Endodermal cell (in vitro differentiated cells): ENCODE measurements at regions not wholly inside any gene's neighbourhood (a gene's known extent, or its start where the extent isn't known, plus 50 kb on each side); places are given as distances from the start of the nearest gene placed in this dataset.

Source experiments
- DNase-seq: peaks from one replicate; pipeline ENCODE4 v3.0.0-alpha.2; 2017
- H3K27ac ChIP-seq: 2 replicates; pipeline ENCODE4 v1.5.1; 2013; ENCODE audit warnings: mild to moderate bottlenecking, low read depth, low read length, moderate library complexity
- H3K27me3 ChIP-seq: 2 replicates; pipeline ENCODE4 v1.6.1; 2013; ENCODE audit warnings: mild to moderate bottlenecking, low read length, moderate library complexity; ENCODE audit not compliant: insufficient read depth, control insufficient read depth, poor library complexity, severe bottlenecking
- H3K36me3 ChIP-seq: 2 replicates; pipeline ENCODE4 v1.7.0; 2013; ENCODE audit warnings: mild to moderate bottlenecking, low read length, moderate library complexity; ENCODE audit not compliant: control insufficient read depth, insufficient read depth
- H3K4me1 ChIP-seq: one replicate; pipeline ENCODE4 v1.7.0; 2013; ENCODE audit warnings: low read length; ENCODE audit not compliant: control insufficient read depth, insufficient read depth
- H3K4me3 ChIP-seq: 2 replicates; pipeline ENCODE4 v1.5.1; 2013; ENCODE audit warnings: mild to moderate bottlenecking, low read length, moderate library complexity
- H3K9ac ChIP-seq: 2 replicates; pipeline ENCODE4 v1.6.1; 2013; ENCODE audit warnings: mild to moderate bottlenecking, low read length, moderate library complexity; ENCODE audit not compliant: poor library complexity, severe bottlenecking; ENCODE audit errors: extremely low read depth
- H3K9me3 ChIP-seq: 2 replicates; pipeline ENCODE4 v1.6.1; 2013; ENCODE audit warnings: mild to moderate bottlenecking, low read length, moderate library complexity; ENCODE audit not compliant: control insufficient read depth
- H3K27ac Mint-ChIP-seq: 2 replicates; pipeline ENCODE4 v1.8.0; 2020; ENCODE audit warnings: mixed read lengths
- H3K27me3 Mint-ChIP-seq: 2 replicates; pipeline ENCODE4 v1.8.0; 2021; ENCODE audit warnings: mild to moderate bottlenecking, mixed read lengths; ENCODE audit not compliant: insufficient read depth
- H3K36me3 Mint-ChIP-seq: 2 replicates; pipeline ENCODE4 v1.8.0; 2020; ENCODE audit warnings: low read depth, mixed read lengths
- H3K4me1 Mint-ChIP-seq: 2 replicates; pipeline ENCODE4 v1.8.0; 2020; ENCODE audit warnings: mixed read lengths
- H3K4me3 Mint-ChIP-seq: 2 replicates; pipeline ENCODE4 v1.8.0; 2020; ENCODE audit warnings: mild to moderate bottlenecking, moderate library complexity, mixed read lengths
- H3K9me3 Mint-ChIP-seq: 2 replicates; pipeline ENCODE4 v1.8.0; 2020; ENCODE audit warnings: mild to moderate bottlenecking, mixed read lengths
- WGBS, 2 experiments: methylation state at CpG; one replicate each; pipeline versions ENCODE4 v1.1.5 to v1.1.7; 2013; ENCODE audit warnings: missing lambda C conversion rate in 2 of 2, mixed read lengths in 1 of 2; ENCODE audit not compliant: insufficient coverage in 1 of 2, insufficient read length in 1 of 2; 5-methylcytosine and 5-hydroxymethylcytosine counted together
- TF ChIP-seq, protein P1 (sequence below): fragments of 200-600 bp; sonication (generic); conservative IDR thresholded peaks from 2 replicates; pipeline ENCODE4 v1.5.0; 2021; ENCODE audit warnings: antibody characterized with exemption, mild to moderate bottlenecking

DNA sequence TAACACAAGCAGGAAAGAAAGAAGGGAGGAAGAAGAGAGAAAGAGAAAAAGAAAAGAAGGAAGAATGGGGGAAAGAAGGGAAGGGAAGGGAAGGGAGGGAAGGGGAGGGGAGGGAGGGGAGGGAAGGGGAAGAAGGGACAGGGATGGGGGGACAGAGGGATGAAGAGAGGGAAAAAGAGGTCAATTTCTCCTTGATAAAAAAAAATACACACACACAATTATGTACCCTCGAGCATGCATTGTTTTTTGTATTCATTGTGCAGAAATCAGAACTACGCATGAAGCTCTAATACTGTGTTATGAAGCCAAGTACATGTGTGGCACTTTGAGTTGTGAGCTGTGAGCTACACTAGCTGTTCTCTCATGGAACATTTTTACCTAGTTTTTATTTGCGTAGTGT, 274.9 kb upstream of the CDH18 start:
- Histone ChIP-seq H3K4me3 (no peak overlapping the region), H3K36me3 (no peaks in the 10 kb centered on the region), H3K27me3 (no peaks in the 10 kb centered on the region), H3K9ac (no peak overlapping the region), H3K9me3 (peaks cover 2% of the 10 kb centered on the region), H3K4me1 (no peaks in the 10 kb centered on the region), H3K27ac (no peak overlapping the region)
- Mint-ChIP-seq H3K36me3 (no peaks in the 10 kb centered on the region), H3K4me1 (no peaks in the 10 kb centered on the region), H3K4me3 (no peak overlapping the region), H3K27me3 (no peaks in the 10 kb centered on the region), H3K9me3 (peaks cover 2% of the 10 kb centered on the region), H3K27ac (no peak overlapping the region)
- TF ChIP-seq, protein P1, sequence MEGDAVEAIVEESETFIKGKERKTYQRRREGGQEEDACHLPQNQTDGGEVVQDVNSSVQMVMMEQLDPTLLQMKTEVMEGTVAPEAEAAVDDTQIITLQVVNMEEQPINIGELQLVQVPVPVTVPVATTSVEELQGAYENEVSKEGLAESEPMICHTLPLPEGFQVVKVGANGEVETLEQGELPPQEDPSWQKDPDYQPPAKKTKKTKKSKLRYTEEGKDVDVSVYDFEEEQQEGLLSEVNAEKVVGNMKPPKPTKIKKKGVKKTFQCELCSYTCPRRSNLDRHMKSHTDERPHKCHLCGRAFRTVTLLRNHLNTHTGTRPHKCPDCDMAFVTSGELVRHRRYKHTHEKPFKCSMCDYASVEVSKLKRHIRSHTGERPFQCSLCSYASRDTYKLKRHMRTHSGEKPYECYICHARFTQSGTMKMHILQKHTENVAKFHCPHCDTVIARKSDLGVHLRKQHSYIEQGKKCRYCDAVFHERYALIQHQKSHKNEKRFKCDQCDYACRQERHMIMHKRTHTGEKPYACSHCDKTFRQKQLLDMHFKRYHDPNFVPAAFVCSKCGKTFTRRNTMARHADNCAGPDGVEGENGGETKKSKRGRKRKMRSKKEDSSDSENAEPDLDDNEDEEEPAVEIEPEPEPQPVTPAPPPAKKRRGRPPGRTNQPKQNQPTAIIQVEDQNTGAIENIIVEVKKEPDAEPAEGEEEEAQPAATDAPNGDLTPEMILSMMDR, result no peak
- WGBS, 2 experiments, result 95 to 100% methylated on average over 2 to 3 of the region's 3 CpGs
- no peak for DNase-seq

DNA sequence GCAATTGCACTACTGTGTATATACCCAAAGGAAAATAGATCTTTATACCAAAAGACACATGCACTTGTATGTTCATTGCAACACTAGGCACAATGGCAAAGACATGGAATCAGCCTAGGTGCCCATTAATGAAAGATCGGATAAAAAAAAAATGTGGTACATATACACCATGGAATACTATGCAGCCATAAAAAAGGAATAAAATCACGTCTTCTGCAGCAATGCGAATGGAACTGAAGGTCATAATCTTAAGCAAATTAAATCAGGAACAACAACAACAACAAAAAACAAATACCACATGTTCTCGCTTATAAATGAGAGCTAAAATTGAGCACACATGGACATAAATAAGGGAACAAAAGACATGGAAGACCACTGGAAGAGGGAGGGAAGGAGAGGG, 266.7 kb upstream of the CDH18 start:
- no peaks in the 10 kb centered on the region for H3K4me1 Mint-ChIP-seq
- Histone ChIP-seq H3K4me1 (no peaks in the 10 kb centered on the region), H3K27me3 (no peaks in the 10 kb centered on the region), H3K9me3 (no peaks in the 10 kb centered on the region), H3K9ac (no peak overlapping the region), H3K27ac (no peak overlapping the region), H3K36me3 (no peaks in the 10 kb centered on the region), H3K4me3 (no peak overlapping the region)
- no peaks in the 10 kb centered on the region for H3K9me3 Mint-ChIP-seq
- no peaks in the 10 kb centered on the region for H3K36me3 Mint-ChIP-seq
- TF ChIP-seq, protein P1, result no peak
- H3K4me3 Mint-ChIP-seq, result no peak overlapping the region
- WGBS, 2 experiments, result 92 to 95% methylated on average over 2 to 4 of the region's 4 CpGs
- H3K27me3 Mint-ChIP-seq, result no peaks in the 10 kb centered on the region
- H3K27ac Mint-ChIP-seq, result no peak overlapping the region
- no peak for DNase-seq

DNA sequence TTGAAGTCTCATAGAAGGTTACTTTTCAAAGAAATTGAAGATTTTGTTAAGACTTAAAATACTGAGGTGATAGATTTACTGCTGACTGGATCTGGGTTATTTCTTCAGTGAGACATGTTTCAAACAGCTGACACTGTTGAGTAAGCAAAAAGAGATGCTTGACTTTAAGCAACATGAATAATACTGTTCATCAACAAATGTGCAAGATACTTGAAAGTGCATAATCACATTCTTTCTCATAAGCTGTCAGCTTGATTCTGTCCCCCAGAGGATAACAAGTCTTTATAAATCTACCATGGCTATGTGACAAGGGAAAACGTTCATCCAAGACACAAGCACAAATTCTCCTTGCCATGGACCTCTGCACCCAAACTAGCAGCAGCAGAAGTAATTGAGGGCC, 260.1 kb upstream of the CDH18 start:
- H3K27me3 Mint-ChIP-seq, result no peaks in the 10 kb centered on the region
- DNase-seq, result no peak
- 81 to 100% methylated on average over 1 of the region's 1 CpG for WGBS, 2 experiments
- no peaks in the 10 kb centered on the region for H3K4me1 Mint-ChIP-seq
- H3K4me1 ChIP-seq, result no peaks in the 10 kb centered on the region
- TF ChIP-seq, protein P1, result no peak
- no peak overlapping the region for H3K4me3 ChIP-seq
- H3K9me3 ChIP-seq, result no peaks in the 10 kb centered on the region
- no peak overlapping the region for H3K9ac ChIP-seq
- no peak overlapping the region for H3K4me3 Mint-ChIP-seq
- H3K27me3 ChIP-seq, result no peaks in the 10 kb centered on the region
- H3K9me3 Mint-ChIP-seq, result no peaks in the 10 kb centered on the region
- no peaks in the 10 kb centered on the region for H3K36me3 ChIP-seq
- no peak overlapping the region for H3K27ac Mint-ChIP-seq
- no peaks in the 10 kb centered on the region for H3K36me3 Mint-ChIP-seq
- H3K27ac ChIP-seq, result no peak overlapping the region
